ENCODE measurements at regions not wholly inside any gene's neighbourhood (a gene's known extent, or its start where the extent isn't known, plus 50 kb on each side); places are given as distances from the start of the nearest gene placed in this dataset.
A peak's percentile ranks its signal among the peaks of the same experiment; 100 is the strongest.

DNA sequence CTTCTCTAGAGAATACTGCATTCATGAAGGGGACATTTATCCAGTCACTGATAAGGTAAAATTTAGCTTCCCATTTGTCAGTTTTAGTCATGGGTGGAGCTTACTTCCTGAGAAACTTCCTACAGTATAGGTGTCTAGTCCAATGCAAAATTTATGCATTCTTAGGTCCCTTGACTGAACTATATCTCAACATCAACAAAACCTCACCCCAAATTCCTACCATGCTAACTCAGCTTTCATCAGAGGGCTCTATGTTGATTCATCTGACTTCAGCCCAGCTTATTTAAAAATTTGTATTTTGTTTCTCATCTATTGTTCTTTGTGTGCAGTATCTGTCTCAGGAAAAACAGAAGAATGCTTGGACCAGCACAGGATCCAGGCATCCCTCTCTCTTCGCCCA, 296.4 kb upstream of the ACVR2A start:
- DNase-seq, result no peak

DNA sequence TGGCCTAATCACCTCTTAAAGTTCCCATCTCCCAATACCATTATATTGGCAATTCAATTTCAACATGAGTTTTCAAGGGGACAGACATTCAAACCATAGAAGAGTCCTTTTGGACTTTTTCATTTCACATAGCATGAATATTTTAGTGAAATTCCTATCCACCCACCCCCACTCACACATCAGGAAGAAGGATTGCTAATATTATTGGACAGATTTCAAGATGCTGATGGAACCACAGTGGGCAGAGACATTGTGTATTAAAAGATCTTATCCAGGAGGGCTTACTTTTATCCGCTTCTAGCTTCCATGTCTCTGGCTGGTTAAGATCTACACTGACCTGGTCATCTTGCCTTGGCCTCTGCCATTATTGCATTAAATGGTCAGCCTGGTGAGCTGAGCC, 297.4 kb upstream of the ACVR2A start:
- DNase-seq, result no peak

DNA sequence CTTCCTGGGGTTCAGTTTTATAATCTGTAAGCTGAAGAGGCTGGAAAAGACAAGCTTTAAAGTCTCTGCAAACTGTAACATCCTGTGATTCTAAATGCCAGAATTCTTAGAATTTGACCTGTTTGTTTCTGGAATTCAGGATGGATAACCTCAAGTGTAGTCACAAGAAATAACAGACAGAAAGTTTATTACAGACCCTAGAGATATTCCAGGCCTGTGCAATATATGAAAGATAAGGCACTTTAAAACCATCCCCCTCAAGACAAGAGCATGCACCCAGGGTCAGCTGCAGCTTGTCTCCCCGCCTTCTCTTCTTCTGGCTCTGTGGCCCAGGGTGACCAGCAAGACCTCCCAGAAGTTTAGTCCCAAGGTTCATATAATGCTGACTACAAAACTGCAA, 298.7 kb upstream of the ACVR2A start:
- DNase-seq, result no peak

DNA sequence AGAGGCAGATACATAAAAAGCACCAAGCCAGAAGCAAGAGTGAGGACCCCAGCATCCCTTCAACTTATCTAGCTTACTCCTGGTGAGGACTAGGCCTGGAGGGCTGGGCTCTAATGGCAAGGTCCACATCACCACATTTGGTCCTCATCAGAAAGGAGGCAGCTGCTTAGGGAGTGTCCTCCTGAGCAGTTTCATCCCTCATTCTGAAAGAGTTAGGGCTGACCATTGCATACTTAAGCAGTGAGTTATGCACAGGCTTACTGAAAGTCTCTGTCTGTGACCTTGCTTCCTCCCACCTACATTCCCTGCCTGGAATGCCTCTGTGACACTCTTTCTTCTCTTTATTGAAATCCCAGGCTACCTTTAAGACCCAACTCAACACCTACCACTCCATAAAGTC, 301.8 kb upstream of the ACVR2A start:
- DNase-seq, result no peak

DNA sequence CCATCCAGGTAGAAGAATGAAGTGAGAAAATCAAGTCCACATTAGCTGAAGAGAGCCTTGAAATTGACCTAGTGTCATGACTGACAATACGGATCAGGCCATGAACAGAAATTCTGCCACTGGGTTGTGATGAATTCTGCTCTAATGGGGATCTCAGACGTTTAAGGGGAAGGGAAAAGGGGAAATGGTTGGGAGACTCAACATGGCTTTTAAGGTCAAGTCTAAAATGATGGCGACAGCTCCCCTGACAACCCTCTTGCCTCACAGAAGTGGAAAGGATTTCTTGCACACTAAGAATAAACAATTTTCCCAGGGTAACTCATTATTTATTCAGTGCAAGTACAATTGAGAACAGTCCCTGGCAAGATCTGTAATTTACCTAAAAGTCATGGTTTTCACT, 302.5 kb upstream of the ACVR2A start:
- DNase-seq, result no peak

DNA sequence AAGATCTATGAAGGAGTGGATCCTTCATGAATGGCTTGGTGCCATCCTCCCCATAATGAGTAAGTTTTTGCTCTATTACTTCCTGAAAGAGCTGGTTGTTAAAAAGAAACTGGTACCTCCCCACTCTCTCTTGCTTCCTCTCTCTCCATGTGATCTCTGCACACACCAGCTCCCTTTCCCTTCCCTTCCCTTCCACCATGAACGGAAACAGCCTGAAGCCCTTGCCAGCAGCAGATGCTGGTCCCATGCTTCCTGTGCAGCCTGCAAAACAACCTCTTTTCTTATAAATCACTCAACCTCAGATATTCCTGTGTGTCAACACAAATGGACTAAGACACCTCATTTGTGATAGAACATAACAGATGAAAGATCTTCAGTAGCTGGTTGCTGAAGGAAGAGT, 303.5 kb upstream of the ACVR2A start:
- DNase-seq, result no peak

DNA sequence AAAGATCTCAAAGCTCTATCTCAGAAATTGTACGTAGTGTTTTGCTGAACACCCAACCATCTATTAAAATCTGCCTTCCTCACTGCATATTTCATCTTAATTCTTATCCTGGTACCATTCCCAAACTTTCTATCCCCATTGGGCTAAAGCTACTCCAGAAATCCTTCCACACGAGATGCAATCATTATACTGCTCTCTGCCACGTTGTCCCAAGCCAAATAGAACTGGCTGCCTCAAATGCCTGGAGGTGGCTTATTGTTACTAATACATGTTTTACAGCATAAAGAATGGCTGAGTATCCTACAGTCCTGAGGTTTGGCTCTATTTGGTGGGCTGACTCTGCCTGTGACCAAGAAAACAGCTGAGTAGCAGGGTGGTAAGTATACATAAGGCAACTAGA, 306.0 kb upstream of the ACVR2A start:
- no peak for DNase-seq

DNA sequence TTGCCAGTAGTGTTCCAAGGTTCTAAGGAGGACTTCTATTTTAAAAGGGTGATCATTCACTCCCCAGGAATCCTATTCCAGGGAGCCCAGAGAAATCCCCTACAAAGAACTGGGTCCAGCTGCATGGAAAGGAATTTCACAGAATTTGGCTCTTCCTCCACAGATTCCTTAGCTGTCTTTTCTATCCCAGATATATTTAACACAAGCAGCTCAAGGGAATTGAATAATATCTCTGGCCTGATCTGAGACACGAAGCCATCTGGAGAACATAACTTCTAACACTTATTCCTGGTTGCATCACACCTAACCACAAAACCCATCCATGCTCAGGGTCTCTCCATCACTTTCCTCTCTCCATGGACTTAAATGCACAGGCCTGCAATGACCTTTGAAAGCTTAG, 306.7 kb upstream of the ACVR2A start:
- no peak for DNase-seq

DNA sequence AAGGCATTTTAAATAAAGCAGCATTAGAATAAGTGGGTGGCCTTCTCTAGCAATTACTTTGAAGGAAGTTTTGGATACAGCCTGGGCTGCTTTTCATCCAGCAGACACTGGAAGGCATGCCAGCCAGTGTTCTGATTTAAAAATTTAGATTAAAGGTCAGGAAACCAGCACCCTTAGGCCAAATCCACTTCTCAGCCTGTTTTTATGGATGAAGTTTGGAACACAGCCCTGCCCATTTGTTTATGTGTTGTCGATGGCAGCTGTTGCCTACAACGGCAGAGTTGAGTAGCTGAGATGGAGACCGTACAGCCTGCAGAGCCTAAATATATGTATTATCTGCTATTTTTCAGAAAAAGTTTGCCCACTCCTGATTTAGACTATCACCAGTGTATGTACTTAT, 313.6 kb upstream of the ACVR2A start:
- no peak for DNase-seq

DNA sequence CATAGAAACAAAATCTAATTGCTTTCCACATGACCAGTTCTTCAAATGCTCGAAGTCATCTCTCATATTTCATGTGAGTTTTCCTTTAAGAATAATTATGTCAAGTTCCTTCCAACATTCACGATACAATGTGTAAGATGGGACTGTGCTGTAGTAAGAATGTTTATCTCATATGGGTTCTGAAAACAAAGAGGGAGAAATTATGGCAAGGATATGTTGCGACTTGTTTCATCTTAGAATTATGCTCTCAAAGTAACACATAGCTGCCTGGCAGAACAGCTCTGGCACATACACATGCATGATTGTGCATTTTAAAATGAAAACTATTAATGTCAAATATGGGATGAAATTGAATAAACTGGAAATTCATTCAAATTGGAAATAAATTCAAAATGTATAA, 314.8 kb upstream of the ACVR2A start:
- DNase-seq, result no peak

DNA sequence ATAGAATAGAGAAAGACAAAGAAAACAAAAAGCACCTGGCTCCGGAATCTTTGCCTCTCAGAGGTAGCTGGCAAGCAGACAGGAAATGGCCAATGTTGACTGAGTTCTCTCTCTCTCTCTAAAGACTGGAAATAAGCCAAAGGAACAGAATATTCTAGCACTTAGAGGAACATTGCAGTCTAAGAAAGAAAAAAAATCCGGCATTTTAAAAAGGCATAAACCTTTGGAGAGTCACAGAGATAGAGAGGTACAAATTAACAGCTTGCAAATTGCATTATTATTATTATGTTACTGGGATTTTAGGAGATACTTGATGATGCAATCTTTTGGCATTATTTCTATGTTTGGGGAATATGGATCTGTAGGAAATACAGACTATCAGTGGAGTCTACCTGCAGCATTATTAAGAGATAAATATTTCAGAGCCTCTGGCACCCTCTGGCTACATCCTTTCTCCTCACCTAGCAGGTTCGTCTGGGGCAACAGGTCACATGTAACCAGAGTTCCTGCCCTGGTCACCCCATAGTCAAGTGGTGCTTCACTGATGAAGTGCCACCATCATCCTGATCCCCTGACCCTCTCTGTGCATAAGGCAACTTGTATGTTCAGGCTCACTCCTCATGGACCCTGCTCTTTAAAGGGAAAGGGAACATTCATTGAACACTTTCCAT, 318.9 kb upstream of the ACVR2A start:
- peak; percentile 51 for DNase-seq

DNA sequence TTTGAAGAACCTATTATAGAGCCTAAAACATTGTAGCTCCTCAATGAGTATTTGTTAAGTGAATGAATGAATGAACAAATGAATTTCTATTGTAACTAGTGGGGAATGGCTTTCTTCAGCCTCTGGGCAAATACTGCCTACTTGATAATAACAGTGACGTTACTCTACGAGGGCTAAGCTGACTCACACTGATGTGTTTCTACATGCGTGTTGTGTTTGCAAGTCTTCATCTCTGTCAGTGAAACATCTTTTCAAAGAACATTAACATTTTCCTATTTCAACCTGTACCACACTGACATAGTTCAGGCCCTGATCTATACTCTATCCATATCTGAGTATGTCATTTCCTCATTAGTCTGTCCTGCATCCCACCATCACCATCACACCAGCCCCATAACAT, 319.9 kb upstream of the ACVR2A start:
- no peak for DNase-seq

DNA sequence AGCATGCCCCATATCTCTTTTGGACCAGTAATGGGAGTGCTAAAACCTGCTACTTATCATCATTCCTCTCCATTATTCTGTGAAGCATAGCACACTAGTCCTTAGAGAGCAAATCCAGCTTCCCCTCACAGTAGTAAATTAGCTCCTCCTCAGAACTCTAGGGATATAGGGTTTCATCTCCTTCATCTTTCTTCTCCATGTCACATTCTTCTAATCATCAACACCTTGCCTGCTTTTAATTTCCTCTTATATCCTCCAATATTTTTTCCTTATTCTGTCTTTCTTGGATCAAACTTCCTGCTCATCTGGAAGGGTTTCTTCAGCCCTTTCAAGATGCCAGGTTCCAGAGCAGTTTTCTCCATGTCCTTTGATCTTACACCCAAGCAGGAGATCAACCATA, 321.4 kb upstream of the ACVR2A start:
- DNase-seq, result no peak

DNA sequence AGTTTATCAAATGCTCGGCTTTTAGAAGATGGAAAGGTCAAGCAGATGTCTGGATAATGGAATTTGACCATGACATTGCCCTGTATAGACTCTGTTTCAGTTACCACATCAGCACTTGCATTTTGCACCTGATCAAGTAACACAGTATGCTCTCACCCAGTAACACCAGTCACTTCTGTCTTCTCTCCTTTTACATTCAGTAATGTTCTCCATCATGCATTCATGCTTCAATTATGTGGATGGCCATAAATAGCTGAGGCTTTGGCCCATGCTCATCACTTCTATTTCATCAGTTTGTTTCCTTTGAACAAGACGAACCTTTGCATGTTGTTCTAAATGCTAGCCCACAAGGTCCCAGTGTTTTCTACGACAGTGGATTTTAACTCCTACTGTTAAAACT, 322.9 kb upstream of the ACVR2A start:
- no peak for DNase-seq

DNA sequence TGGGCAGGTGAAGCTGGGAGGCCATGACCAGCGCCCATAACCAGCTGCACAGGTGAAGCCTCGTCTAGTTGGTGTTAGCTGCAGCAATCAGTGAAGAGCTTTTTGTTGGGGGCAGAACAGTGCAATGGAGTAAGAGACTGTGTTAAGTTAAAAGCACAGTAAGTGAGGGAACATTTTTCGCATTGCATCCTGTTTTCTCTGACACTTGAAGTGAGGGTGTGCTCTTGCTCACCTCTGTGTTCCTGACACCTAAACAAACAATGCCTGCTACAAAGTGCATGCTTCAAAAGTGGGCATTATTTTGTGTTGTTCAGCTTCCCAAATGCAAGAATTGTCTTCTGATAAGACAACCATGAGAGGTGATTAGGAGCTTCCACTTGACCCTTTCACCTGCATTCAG, 324.0 kb upstream of the ACVR2A start:
- DNase-seq, result no peak

DNA sequence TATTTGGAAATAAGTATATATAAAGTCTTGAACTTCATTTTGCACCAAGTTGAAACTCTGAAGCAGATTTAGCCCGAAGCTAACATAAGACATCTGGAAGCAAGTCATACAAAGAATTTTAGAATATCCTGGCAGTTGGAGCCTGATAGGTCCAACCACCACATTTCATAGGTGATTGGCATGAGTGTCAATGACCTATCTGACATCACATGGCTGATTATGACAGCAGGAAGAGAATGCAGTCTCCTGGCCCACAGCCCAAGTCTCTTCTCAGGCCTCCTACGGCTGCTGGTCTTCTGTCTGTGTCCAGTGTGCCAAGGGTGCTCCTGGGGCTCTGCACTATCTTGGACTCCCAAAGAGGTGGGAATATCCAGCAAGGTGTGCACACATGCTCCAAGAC, 325.7 kb upstream of the ACVR2A start:
- DNase-seq, result no peak

DNA sequence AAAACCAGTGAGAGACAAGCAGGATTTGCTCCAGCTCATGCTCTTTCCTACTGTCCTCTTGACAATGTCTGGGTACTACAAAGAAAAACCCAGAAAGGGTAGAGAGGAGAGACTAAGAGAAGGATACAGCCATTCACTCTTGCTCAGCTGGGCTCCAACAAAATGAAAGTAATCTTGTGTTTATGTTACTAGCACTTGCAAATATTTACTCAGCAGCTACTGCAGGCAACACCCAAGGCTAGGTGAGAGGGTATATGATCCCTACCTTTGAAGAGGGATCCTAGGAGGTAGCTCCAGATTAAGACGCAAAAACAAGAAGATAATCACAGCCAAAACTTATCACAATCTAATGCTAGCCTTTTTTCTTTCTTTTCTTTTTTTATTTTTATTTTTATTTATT, 329.6 kb upstream of the ACVR2A start:
- peak; percentile 19 for DNase-seq

DNA sequence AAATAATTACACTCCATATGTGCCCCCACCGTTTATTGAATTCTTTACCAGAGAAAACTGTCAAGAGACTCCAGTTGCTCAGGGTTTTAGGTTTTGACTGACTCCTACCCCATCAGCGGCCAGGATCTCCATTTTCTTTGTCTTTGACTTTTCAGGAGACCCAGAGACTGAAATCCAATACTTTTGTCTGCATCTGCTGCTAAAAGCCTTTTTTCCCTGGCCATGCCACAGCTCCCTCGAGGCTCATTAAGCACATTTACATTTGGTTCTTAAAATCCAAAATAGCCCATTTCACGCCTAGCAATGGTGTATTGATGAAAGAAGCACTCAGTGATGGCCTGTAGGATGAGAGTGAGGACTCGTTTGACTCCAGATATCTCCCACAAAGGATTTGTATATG, 332.6 kb upstream of the ACVR2A start:
- no peak for DNase-seq

DNA sequence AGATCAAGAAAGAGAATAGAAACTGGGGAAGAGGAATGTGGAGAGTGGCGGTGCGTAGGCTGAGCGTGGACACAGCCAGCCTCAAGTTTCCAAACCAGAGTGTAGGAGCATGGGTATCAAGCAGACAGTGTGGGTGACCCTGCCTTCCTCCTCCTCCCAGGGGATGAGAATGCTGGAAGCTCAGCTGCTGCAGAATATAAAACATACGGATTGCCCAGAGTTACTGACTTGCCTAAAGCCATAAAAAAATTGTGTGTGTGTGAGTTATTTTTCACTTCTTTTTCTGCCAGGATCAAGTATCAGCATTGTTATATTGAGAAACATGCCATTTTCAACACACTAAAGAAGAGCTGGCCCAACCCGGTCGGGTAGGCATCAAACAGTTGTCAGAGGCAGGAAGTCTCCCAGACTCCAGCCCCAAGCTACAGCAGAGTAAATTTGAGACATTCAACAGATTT, 333.3 kb upstream of the ACVR2A start:
- DNase-seq, result no peak

DNA sequence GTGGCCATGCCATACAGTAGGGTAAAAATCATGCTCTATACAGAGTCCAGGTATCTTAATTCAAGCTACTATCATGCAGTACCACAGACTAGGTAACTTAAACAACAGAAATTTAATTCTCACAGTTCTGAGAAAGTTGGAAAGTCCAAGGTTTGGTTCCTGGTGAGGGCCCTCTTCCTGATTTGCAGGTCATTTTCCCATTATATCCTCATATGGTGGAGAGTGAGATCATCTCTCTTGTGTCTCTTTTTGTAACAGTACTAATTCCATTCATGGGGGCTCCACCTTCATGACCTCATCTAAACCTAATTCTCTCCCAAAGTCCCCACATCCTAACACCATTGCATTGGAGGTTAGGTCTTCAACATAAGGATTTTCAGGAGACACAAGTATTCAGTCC, 335.0 kb upstream of the ACVR2A start:
- no peak for DNase-seq

DNA sequence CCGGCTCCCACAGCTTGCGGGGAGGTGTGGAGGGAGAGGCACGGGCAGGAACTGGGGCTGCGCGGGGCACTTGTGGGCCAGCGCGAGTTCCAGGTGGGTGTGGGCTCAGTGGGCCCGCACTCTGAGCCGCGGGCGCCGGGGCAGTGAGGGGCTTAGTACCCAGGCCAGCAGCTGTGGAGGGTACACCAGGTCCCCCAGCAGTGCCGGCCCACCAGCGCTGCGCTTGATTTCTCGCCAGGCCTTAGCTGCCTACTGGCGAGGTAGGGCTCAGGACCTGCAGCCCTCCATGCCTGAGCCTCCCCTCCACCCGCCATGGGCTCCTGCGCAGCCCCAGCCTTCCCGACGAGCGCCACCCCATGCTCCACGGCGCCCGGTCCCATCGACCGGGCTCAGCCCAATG, 337.9 kb upstream of the ACVR2A start:
- no peak for DNase-seq

DNA sequence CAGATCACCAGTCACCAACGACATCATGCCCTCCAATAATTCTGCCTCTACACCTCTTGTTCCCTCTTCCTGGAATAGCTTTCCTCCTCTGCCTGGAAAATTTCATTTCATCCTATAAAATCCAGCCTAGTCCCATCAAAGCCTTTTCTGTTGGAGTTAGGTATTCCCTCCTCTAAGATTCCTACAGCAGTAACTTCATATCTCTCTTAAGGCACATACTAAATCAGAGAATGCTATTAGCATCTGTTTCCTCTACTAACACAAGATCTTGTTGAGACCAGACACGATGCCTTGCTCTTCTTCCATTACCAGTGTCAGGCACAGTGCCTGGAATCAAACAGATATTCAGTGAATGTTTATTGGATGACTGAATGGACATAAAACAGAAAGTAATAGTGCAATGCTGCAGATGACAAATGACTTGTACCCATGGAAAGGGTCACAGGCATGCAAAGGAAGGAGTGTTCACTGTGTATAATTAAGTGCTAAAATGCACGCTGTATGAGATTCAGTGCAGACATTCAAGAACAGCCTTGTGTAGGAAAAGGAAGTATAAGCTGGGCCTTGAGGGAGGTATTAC, 342.0 kb upstream of the ACVR2A start:
- DNase-seq, result no peak

DNA sequence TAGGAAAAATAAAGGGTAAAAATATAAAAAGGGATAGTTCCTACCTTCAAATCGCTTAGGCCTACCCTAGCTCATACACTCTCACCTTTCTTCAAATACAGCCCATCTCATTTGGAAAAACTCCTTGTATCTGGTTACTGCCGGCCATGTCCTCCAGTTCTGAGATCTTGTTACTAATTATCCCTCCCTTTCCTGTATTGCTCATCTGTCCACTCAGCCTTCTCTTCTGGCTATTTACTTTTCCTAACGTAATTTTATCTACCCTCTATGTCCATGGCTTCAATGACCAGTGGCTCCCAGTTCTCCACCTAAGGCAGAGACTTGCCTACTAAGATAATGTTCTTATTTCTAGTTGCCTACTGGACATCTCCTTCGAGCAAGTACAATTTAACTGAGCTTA, 342.9 kb upstream of the ACVR2A start:
- peak; percentile 2 for DNase-seq

DNA sequence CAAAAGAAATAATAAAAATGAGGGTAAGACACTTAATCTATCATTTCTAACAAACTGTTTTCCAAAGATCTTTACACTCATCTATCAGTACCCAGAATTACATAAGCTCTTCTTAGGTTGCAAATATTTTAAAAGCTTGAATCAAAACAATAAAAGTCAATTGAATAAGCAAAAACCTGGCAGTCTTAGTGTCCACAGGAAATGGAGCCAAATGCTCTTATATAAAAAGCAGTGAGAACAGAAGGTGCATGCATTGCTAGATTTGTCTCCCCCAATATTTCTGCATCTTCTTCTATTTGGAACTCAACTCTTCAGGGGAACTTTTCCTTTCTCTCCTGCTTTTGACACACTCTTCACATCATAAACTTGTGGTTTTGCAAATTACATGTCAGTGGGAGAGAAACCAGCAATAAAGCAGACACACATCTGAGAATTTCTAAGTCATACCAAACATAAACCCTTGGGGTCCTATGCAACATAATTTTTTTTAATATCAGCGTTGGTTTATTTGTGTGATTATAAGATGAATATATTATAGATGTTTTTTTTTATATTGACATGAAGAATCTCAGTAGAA, 343.9 kb upstream of the ACVR2A start:
- no peak for DNase-seq

DNA sequence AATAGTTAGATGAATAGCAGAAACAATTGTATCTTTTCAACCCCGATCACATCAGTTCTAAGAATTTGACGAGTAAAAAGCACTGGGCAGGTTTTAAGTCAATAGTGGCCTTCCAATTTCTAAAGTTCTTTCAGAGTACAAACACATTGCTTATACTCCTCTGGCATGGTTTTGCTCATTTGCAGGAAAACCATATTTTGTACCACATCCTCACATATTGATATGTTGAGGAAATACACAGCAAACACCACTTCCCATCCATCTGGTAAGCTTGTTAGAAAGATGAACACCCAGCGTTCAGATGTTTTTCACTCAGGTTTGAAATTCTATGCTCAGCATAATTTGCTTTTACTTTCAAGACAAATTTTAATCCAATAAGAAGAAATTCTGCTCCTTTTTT, 344.6 kb upstream of the ACVR2A start:
- DNase-seq, result no peak

Data from NCI-H146 (cell line).